Left lung (tissue), 4 donors: ENCODE measurements at regions not wholly inside any gene's neighbourhood (a gene's known extent, or its start where the extent isn't known, plus 50 kb on each side); places are given as distances from the start of the nearest gene placed in this dataset.

ENCODE experiments used
- ATAC-seq: fragments of 200-7000 bp; cut with Tn5 transposase; one replicate; pipeline ENCODE4 v1.9.1; 2020; ENCODE audit warnings: moderate library complexity
- DNase-seq, 4 donors: peaks; one replicate each; pipeline ENCODE4 v3.0.0-alpha.2; 2013 to 2020
- H3K27ac ChIP-seq, 2 donors: fragments of 200-600 bp; sonication (generic) in 1 of 2; one replicate each; pipeline versions ENCODE4 v1.5.0 to v1.8.0; 2020 to 2021
- H3K27me3 ChIP-seq, 2 donors: fragments of 200-600 bp; sonication (generic) in 1 of 2; one replicate each; pipeline versions ENCODE4 v1.5.0 to v1.8.0; 2020 to 2021
- H3K36me3 ChIP-seq, 2 donors: fragments of 200-600 bp; sonication (generic) in 1 of 2; one replicate each; pipeline versions ENCODE4 v1.5.0 to v1.8.0; 2020 to 2021
- H3K4me1 ChIP-seq, 2 donors: fragments of 200-600 bp; one replicate each; pipeline ENCODE4 v1.8.0; 2021
- H3K4me3 ChIP-seq, 2 donors: fragments of 200-600 bp; sonication (generic) in 1 of 2; one replicate each; pipeline versions ENCODE4 v1.5.0 to v1.8.0; 2020 to 2021; ENCODE audit warnings: mild to moderate bottlenecking in 1 of 2
- H3K9me3 ChIP-seq, 2 donors: fragments of 200-600 bp; sonication (generic) in 1 of 2; one replicate each; pipeline versions ENCODE4 v1.5.0 to v1.8.0; 2020 to 2021
- CTCF ChIP-seq, 2 donors: fragments of 200-600 bp; sonication (generic) in 1 of 2; IDR thresholded peaks; one replicate each; pipeline versions ENCODE4 v1.5.0 to v1.8.0; 2021; ENCODE audit warnings: antibody characterized with exemption in 2 of 2
- intact Hi-C, 2 donors: fragments of 100-400 bp; cut with DNase I; formaldehyde crosslinking; loops; one replicate each; pipeline versions ENCODE4 v1.11.2 to v1.14.2; 2022
- donor health status: DM: no; HTN: yes; CAD: no.
- donor health status: DM: no; HTN: no; CAD: no.

GRCh38 chr12:38392554-38393144, 76.1 kb downstream of the ALG10B start:
- peaks cover 0 to 10% of the 10 kb centered on the region in 2 donors for H3K9me3 ChIP-seq
- TF ChIP-seq CTCF (IDR thresholded peaks at IDR 0.05): no peak
- H3K4me3 ChIP-seq: no peak overlapping the region
- intact Hi-C loops: no loop called here
- no peaks in the 10 kb centered on the region for H3K36me3 ChIP-seq
- H3K27ac ChIP-seq: no peak overlapping the region
- peak; percentile 44 for ATAC-seq
- no peaks in the 10 kb centered on the region for H3K4me1 ChIP-seq
- DNase-seq: peak in 1 of 4 donors; percentile 31
- H3K27me3 ChIP-seq: no peaks in the 10 kb centered on the region

- peaks cover 0 to 25% of the 10 kb centered on the region in 2 donors for H3K9me3 ChIP-seq
- H3K4me1 ChIP-seq: no peaks in the 10 kb centered on the region
- TF ChIP-seq CTCF (IDR thresholded peaks at IDR 0.05): no peak
- ATAC-seq: no peak
- no peak overlapping the region for H3K27ac ChIP-seq
- no peak overlapping the region for H3K4me3 ChIP-seq
- no peak for DNase-seq
- no peaks in the 10 kb centered on the region for H3K36me3 ChIP-seq
- H3K27me3 ChIP-seq: no peaks in the 10 kb centered on the region
- intact Hi-C loops: no loop called here
These were observed 83.2 kb downstream of the ALG10B start for GRCh38 chr12:38399711-38400206.

GRCh38 chr12:38402811-38403210, 86.2 kb downstream of the ALG10B start:
- Histone ChIP-seq H3K9me3 (peaks cover 0 to 28% of the 10 kb centered on the region in 2 donors), H3K4me1 (no peaks in the 10 kb centered on the region), H3K27me3 (no peaks in the 10 kb centered on the region), H3K36me3 (no peaks in the 10 kb centered on the region), H3K4me3 (no peak overlapping the region), H3K27ac (no peak overlapping the region)
- intact Hi-C loops: no loop called here
- no peak for TF ChIP-seq CTCF (IDR thresholded peaks at IDR 0.05)
- DNase-seq: no peak
- no peak for ATAC-seq

GRCh38 chr12:38409511-38409910, 92.9 kb downstream of the ALG10B start:
- H3K36me3 ChIP-seq: no peaks in the 10 kb centered on the region
- H3K4me3 ChIP-seq: no peak overlapping the region
- ATAC-seq (no peak), DNase-seq (no peak)
- H3K9me3 ChIP-seq: peaks cover 0 to 13% of the 10 kb centered on the region in 2 donors
- no peaks in the 10 kb centered on the region for H3K4me1 ChIP-seq
- intact Hi-C loops: no loop called here
- no peaks in the 10 kb centered on the region for H3K27me3 ChIP-seq
- no peak for TF ChIP-seq CTCF (IDR thresholded peaks at IDR 0.05)
- H3K27ac ChIP-seq: no peak overlapping the region

- Histone ChIP-seq H3K4me1 (no peaks in the 10 kb centered on the region), H3K27ac (no peak overlapping the region), H3K36me3 (no peaks in the 10 kb centered on the region), H3K9me3 (peaks cover 0 to 3% of the 10 kb centered on the region in 2 donors), H3K4me3 (no peak overlapping the region), H3K27me3 (no peaks in the 10 kb centered on the region)
- DNase-seq (no peak), ATAC-seq (no peak)
- no peak for TF ChIP-seq CTCF (IDR thresholded peaks at IDR 0.05)
- intact Hi-C loops: no loop called here
These were observed 94.9 kb downstream of the ALG10B start for GRCh38 chr12:38411426-38411825.
